ENCODE measurements at regions not wholly inside any gene's neighbourhood (a gene's known extent, or its start where the extent isn't known, plus 50 kb on each side); places are given as distances from the start of the nearest gene placed in this dataset.
"Not testable (repeated sequence)": the region's sequence is repeated elsewhere in the genome, so short reads cannot be mapped to it uniquely, and the experiment has no call there.

- DNase-seq = peak; percentile 86
Observed at GRCh38 chr17:47066841-47067682, 88.0 kb upstream of the RPRML start.

DNA sequence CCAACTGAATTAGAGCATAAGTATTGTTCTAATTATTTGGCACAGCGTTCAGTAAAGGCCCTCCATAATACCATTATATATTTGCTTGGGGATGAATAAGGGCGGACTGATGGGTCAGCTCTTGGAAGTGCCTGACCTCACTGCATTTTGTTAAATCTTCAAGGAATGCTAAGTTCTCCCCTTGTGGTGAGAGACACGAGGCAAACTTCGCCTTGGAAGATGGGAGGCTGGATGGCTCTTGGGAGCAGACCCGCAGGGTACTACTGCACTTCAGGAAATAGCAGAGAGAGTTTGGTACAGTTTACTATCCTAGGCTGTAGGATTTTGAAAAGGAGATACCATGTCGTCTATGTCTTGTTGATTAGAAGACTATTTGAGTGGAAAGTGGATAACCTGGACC is 87.0 kb upstream of the RPRML start:
- no peak for DNase-seq

GRCh38 chr17:47064684-47065083 is 85.6 kb upstream of the RPRML start:
- no peak for DNase-seq

DNA sequence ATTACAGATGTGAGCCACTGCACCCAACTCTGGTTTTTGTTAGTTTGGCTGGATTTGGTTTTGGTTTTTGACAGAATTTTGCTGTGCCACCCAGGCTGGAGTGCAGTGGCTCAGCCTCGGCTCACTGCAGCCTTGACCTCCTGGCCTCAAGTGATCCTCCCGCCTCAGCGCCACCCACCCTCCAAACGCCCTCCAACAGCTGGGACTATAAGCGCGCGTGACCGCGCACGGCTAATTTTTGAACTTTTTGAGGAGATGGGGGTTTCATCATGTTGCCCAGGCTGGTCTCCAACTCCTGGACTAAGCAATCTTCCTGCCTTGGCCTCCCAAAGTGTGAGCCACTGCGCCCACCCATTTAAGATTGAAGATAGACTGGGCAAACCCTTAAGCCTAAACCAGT is 84.4 kb upstream of the RPRML start:
- DNase-seq = no peak

DNA sequence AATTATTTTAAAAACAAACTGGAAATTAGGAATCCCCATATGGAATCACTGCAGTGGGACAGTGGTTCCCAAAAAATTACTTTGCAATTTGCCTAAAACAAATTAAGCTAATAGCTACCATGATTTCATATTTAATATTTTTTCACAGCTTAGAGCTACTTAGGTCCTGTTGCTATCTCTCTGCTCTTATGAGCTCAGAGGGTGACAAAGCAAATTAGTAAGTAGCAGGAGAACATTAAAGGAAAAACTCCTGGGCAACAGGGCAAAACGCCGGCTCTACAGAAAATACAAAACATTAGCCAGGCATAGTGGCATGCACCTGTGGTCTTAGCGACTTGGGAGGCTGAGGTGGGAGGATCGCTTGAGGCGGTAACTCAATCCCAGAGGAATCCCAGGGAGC is 83.8 kb upstream of the RPRML start:
- not testable (repeated sequence) for DNase-seq

- DNase-seq = not testable (repeated sequence)
Observed at GRCh38 chr17:47060005-47060404, 81.0 kb upstream of the RPRML start.

DNA sequence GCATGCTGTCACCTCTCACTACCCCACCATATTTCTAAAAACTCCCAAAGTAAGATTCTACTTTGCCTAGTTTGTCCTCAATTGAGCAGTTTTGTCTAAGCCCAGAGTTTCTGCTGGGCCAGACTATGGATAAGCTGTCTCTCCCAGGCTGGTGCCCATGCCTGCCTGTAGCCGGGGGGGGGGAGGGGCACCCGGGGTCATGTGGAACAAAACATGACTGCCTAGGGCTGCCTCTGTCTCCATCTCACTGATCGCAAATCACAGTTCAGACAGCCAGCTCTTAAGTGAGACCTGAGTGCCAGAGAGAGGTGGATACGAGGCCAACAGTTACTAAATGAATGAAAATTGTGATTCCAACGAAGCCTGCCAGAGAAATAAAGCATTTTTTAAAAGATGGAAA is 78.8 kb upstream of the RPRML start:
- no peak for DNase-seq

GRCh38 chr17:47057279-47057678 is 78.2 kb upstream of the RPRML start:
- not testable (repeated sequence) for DNase-seq

GRCh38 chr17:47056687-47057086 is 77.6 kb upstream of the RPRML start:
- not testable (repeated sequence) for DNase-seq

All from activated CD4-positive, alpha-beta T cell treated with anti-CD3 and anti-CD28 coated beads for 48 hours (primary cell).